ENCODE measurements at regions not wholly inside any gene's neighbourhood (a gene's known extent, or its start where the extent isn't known, plus 50 kb on each side); places are given as distances from the start of the nearest gene placed in this dataset.

GRCh38 chr5:68456756-68457217 lies 241.2 kb downstream of the PIK3R1 start:
- Histone ChIP-seq H3K4me3 (ENCODE audit: low read length) (no peak overlapping the region), H3K27ac (ENCODE audit: low read depth, low read length) (no peak overlapping the region), H3K27me3 (ENCODE audit: control insufficient read depth in 2 of 2, insufficient read depth in 2 of 2, low read length in 2 of 2) (no peaks in the 10 kb centered on the region), H3K36me3 (ENCODE audit: control insufficient read depth in 2 of 3, insufficient read depth in 3 of 3, low read length in 3 of 3) (no peaks in the 10 kb centered on the region), H3K9me3 (ENCODE audit: control insufficient read depth in 2 of 3, low read length in 3 of 3) (no peaks in the 10 kb centered on the region), H3K4me1 (ENCODE audit: control insufficient read depth in 2 of 2, insufficient read depth in 2 of 2, low read length in 2 of 2) (peaks cover 0 to 5% of the 10 kb centered on the region in 2 donors)
- ATAC-seq (no peak), DNase-seq (no peak)
- intact Hi-C loops (cut with micrococcal nuclease): no loop called here
- Mint-ChIP-seq H3K4me1 (peaks cover 4 to 21% (median 13%) of the 10 kb centered on the region in 7 donors), H3K27ac (no peak overlapping the region), H3K4me3 (no peak overlapping the region), H3K27me3 (peaks cover 0 to 23% (median 0%) of the 10 kb centered on the region in 5 donors), H3K36me3 (no peaks in the 10 kb centered on the region), H3K9me3 (peaks cover 0 to 9% (median 0%) of the 10 kb centered on the region in 11 donors)
- POLR2A ChIA-PET: no interaction called here
- CTCF ChIA-PET: interaction anchor here (0.6 to 0.9 kb wide), 2 partner anchors 173 to 1531 kb away, joined by 3 to 4 read pairs; no protein-coding TSS in a partner anchor

- Mint-ChIP-seq H3K4me3 (no peak overlapping the region), H3K27ac (no peak overlapping the region), H3K36me3 (no peaks in the 10 kb centered on the region), H3K9me3 (peaks cover 0 to 9% (median 0%) of the 10 kb centered on the region in 11 donors), H3K4me1 (peaks cover 4 to 21% (median 13%) of the 10 kb centered on the region in 7 donors), H3K27me3 (peaks cover 0 to 21% (median 0%) of the 10 kb centered on the region in 5 donors)
- POLR2A ChIA-PET: no interaction called here
- Histone ChIP-seq H3K9me3 (ENCODE audit: control insufficient read depth in 2 of 3, low read length in 3 of 3) (no peaks in the 10 kb centered on the region), H3K27me3 (ENCODE audit: control insufficient read depth in 2 of 2, insufficient read depth in 2 of 2, low read length in 2 of 2) (no peaks in the 10 kb centered on the region), H3K27ac (ENCODE audit: low read depth, low read length) (no peak overlapping the region), H3K4me3 (ENCODE audit: low read length) (no peak overlapping the region), H3K36me3 (ENCODE audit: control insufficient read depth in 2 of 3, insufficient read depth in 3 of 3, low read length in 3 of 3) (no peaks in the 10 kb centered on the region), H3K4me1 (ENCODE audit: control insufficient read depth in 2 of 2, insufficient read depth in 2 of 2, low read length in 2 of 2) (peaks cover 0 to 5% of the 10 kb centered on the region in 2 donors)
- no peak for ATAC-seq
- DNase-seq: no peak
- intact Hi-C loops (cut with micrococcal nuclease): no loop called here
- CTCF ChIA-PET: interaction anchor here (0.6 to 0.9 kb wide), 3 partner anchors 174 to 1531 kb away, joined by 3 to 4 read pairs (median 3); no protein-coding TSS in a partner anchor
These were observed 241.7 kb downstream of the PIK3R1 start for GRCh38 chr5:68457285-68457684.

DNA sequence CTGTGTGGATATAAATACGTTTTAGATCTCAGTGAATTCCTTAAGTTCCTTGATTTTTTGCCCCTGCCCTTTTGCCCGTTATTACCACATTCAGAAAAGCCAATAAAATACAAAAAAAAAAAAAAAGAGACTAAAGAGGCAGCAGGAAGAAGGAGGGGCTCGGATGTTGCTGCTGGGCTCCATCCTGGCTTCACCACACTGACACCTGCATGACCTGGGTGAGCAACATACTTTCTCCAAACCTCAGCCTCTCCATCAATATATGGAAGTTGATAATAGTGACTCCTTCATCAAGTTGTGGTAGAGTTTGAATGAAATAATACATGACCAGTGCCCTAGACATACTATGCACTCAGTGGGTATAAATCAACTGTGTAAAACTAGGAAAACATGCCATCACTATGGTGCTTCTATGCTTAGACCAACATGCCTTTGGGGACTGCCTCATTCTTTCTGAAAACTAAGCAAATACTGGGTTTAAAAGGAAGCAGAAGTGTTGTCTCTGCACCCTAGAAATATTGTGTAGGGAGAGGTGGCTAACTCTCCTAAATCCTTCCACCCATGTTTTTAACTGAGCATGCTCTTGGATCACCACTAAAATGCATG lies 243.0 kb downstream of the PIK3R1 start:
- H3K4me1 ChIP-seq (ENCODE audit: control insufficient read depth in 2 of 2, insufficient read depth in 2 of 2, low read length in 2 of 2): peaks cover 0 to 5% of the 10 kb centered on the region in 2 donors
- H3K27me3 Mint-ChIP-seq: peaks cover 0 to 11% (median 0%) of the 10 kb centered on the region in 5 donors
- H3K36me3 ChIP-seq (ENCODE audit: control insufficient read depth in 2 of 3, insufficient read depth in 3 of 3, low read length in 3 of 3): no peaks in the 10 kb centered on the region
- CTCF ChIA-PET: interaction anchor here (0.8 to 5.2 kb wide), 4 partner anchors 172 to 549 kb away, joined by 3 to 31 read pairs (median 3); no protein-coding TSS in a partner anchor
- peak; percentile 36 for ATAC-seq
- peaks cover 0 to 8% (median 0%) of the 10 kb centered on the region in 11 donors for H3K9me3 Mint-ChIP-seq
- POLR2A ChIA-PET: interaction anchor here (0.9 kb wide), 1 partner anchor 1237 kb away, joined by 3 read pairs; no protein-coding TSS in a partner anchor
- H3K36me3 Mint-ChIP-seq: no peaks in the 10 kb centered on the region
- H3K27ac ChIP-seq (ENCODE audit: low read depth, low read length): no peak overlapping the region
- no peak overlapping the region for H3K4me3 ChIP-seq (ENCODE audit: low read length)
- no peaks in the 10 kb centered on the region for H3K9me3 ChIP-seq (ENCODE audit: control insufficient read depth in 2 of 3, low read length in 3 of 3)
- H3K4me1 Mint-ChIP-seq: peaks cover 4 to 21% (median 13%) of the 10 kb centered on the region in 7 donors
- intact Hi-C loops (cut with micrococcal nuclease): no loop called here
- H3K4me3 Mint-ChIP-seq: no peak overlapping the region
- DNase-seq: peak in 5 of 9 donors; percentile 15 to 29 (median 18)
- no peaks in the 10 kb centered on the region for H3K27me3 ChIP-seq (ENCODE audit: control insufficient read depth in 2 of 2, insufficient read depth in 2 of 2, low read length in 2 of 2)
- peak overlapping the region in 1 of 9 donors; percentile 23 for H3K27ac Mint-ChIP-seq

GRCh38 chr5:68459093-68459809 lies 243.7 kb downstream of the PIK3R1 start:
- POLR2A ChIA-PET: interaction anchor here (0.6 to 0.9 kb wide), 2 partner anchors 408 to 1237 kb away, joined by 3 to 4 read pairs; no protein-coding TSS in a partner anchor
- intact Hi-C loops (cut with micrococcal nuclease): no loop called here
- H3K9me3 Mint-ChIP-seq: peaks cover 0 to 2% (median 0%) of the 10 kb centered on the region in 11 donors

GRCh38 chr5:68459810-68460139 lies 244.2 kb downstream of the PIK3R1 start:
- H3K9me3 ChIP-seq (ENCODE audit: control insufficient read depth in 2 of 3, low read length in 3 of 3): no peaks in the 10 kb centered on the region
- H3K4me3 Mint-ChIP-seq: no peak overlapping the region
- H3K4me3 ChIP-seq (ENCODE audit: low read length): no peak overlapping the region
- peak overlapping the region in 1 of 9 donors; percentile 20 for H3K27ac Mint-ChIP-seq
- ChIA-PET POLR2A (no interaction called here), CTCF (interaction anchor here (1.2 to 5.2 kb wide), 2 partner anchors 173 to 189 kb away, joined by 3 to 31 read pairs; no protein-coding TSS in a partner anchor)
- peaks cover 0 to 8% of the 10 kb centered on the region in 2 donors for H3K4me1 ChIP-seq (ENCODE audit: control insufficient read depth in 2 of 2, insufficient read depth in 2 of 2, low read length in 2 of 2)
- H3K9me3 Mint-ChIP-seq: peaks cover 0 to 2% (median 0%) of the 10 kb centered on the region in 11 donors
- H3K4me1 Mint-ChIP-seq: peaks cover 4 to 21% (median 13%) of the 10 kb centered on the region in 7 donors
- ATAC-seq (no peak), DNase-seq (no peak)
- H3K27me3 ChIP-seq (ENCODE audit: control insufficient read depth in 2 of 2, insufficient read depth in 2 of 2, low read length in 2 of 2): no peaks in the 10 kb centered on the region
- H3K36me3 ChIP-seq (ENCODE audit: control insufficient read depth in 2 of 3, insufficient read depth in 3 of 3, low read length in 3 of 3): no peaks in the 10 kb centered on the region
- peaks cover 0 to 5% (median 0%) of the 10 kb centered on the region in 5 donors for H3K27me3 Mint-ChIP-seq
- no peaks in the 10 kb centered on the region for H3K36me3 Mint-ChIP-seq
- intact Hi-C loops (cut with micrococcal nuclease): loop anchor here (1.0 to 10.0 kb wide), 6 partner anchors 25 to 1215 kb away; no protein-coding TSS in a partner anchor
- no peak overlapping the region for H3K27ac ChIP-seq (ENCODE audit: low read depth, low read length)

More at GRCh38 chr5:68459093-68459809, 243.7 kb downstream of the PIK3R1 start:
- H3K4me1 ChIP-seq (ENCODE audit: control insufficient read depth in 2 of 2, insufficient read depth in 2 of 2, low read length in 2 of 2): peaks cover 0 to 5% of the 10 kb centered on the region in 2 donors
- H3K4me3 Mint-ChIP-seq: no peak overlapping the region
- peaks cover 4 to 21% (median 13%) of the 10 kb centered on the region in 7 donors for H3K4me1 Mint-ChIP-seq
- no peak for DNase-seq
- H3K36me3 Mint-ChIP-seq: no peaks in the 10 kb centered on the region
- no peak for ATAC-seq
- no peaks in the 10 kb centered on the region for H3K27me3 ChIP-seq (ENCODE audit: control insufficient read depth in 2 of 2, insufficient read depth in 2 of 2, low read length in 2 of 2)
- no peak overlapping the region for H3K4me3 ChIP-seq (ENCODE audit: low read length)
- no peaks in the 10 kb centered on the region for H3K9me3 ChIP-seq (ENCODE audit: control insufficient read depth in 2 of 3, low read length in 3 of 3)
- H3K27ac Mint-ChIP-seq: no peak overlapping the region
- CTCF ChIA-PET: interaction anchor here (0.8 to 5.2 kb wide), 4 partner anchors 172 to 548 kb away, joined by 3 to 31 read pairs (median 3); no protein-coding TSS in a partner anchor
- no peak overlapping the region for H3K27ac ChIP-seq (ENCODE audit: low read depth, low read length)
- peaks cover 0 to 5% (median 0%) of the 10 kb centered on the region in 5 donors for H3K27me3 Mint-ChIP-seq
- H3K36me3 ChIP-seq (ENCODE audit: control insufficient read depth in 2 of 3, insufficient read depth in 3 of 3, low read length in 3 of 3): no peaks in the 10 kb centered on the region

DNA sequence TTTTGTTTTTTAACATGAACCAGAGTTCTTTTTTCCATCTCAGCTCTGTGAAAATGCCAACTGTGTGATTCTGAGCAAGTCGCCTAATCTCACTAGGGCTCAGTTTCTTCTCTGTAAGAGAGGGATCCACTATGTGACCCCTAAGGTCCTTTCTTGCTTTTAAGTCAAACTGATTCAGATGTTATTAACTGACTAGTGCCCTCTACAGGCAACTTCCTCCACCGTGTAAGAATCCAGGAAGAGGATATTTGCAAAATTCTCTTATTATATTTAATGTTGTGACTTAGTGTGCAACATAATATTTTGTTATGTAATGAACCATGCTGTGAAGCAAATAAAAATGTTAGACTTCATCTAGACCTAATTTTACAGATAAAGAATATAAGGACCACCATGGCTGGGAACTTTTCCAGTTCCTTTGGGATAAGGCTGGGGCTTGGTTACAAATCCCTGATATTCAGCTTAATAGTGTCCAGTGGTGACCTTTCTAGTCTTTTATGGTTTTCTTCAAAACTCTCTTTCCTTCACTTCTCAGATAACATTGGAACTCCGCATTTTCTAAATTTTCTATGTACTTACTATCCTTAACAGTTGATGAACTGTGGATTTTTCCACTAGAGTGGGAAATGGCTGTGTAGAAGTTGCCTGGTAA lies 244.7 kb downstream of the PIK3R1 start:
- ChIA-PET POLR2A (no interaction called here), CTCF (interaction anchor here (1.2 to 5.2 kb wide), 3 partner anchors 173 to 190 kb away, joined by 3 to 31 read pairs (median 3); no protein-coding TSS in a partner anchor)
- Histone ChIP-seq H3K36me3 (ENCODE audit: control insufficient read depth in 2 of 3, insufficient read depth in 3 of 3, low read length in 3 of 3) (no peaks in the 10 kb centered on the region), H3K4me3 (ENCODE audit: low read length) (no peak overlapping the region), H3K4me1 (ENCODE audit: control insufficient read depth in 2 of 2, insufficient read depth in 2 of 2, low read length in 2 of 2) (peaks cover 0 to 13% of the 10 kb centered on the region in 2 donors), H3K27ac (ENCODE audit: low read depth, low read length) (no peak overlapping the region), H3K9me3 (ENCODE audit: control insufficient read depth in 2 of 3, low read length in 3 of 3) (no peaks in the 10 kb centered on the region), H3K27me3 (ENCODE audit: control insufficient read depth in 2 of 2, insufficient read depth in 2 of 2, low read length in 2 of 2) (no peaks in the 10 kb centered on the region)
- intact Hi-C loops (cut with micrococcal nuclease): loop anchor here (1.0 to 10.0 kb wide), 6 partner anchors 26 to 1215 kb away; no protein-coding TSS in a partner anchor
- Mint-ChIP-seq H3K9me3 (no peaks in the 10 kb centered on the region), H3K4me1 (peaks cover 4 to 21% (median 13%) of the 10 kb centered on the region in 7 donors), H3K4me3 (no peak overlapping the region), H3K27me3 (peaks cover 0 to under 1% (median 0%) of the 10 kb centered on the region in 5 donors), H3K36me3 (no peaks in the 10 kb centered on the region), H3K27ac (peak overlapping the region in 1 of 9 donors; percentile 20)
- DNase-seq: peak in 7 of 9 donors; percentile 29 to 59 (median 44)
- peak; percentile 77 for ATAC-seq

Data from naive thymus-derived CD4-positive, alpha-beta T cell (primary cell).